NCI-H748 (cell line): ENCODE measurements at regions not wholly inside any gene's neighbourhood (a gene's known extent, or its start where the extent isn't known, plus 50 kb on each side); places are given as distances from the start of the nearest gene placed in this dataset.

Experiments
- DNase-seq: peaks from one replicate; lab custom pipeline; 2025; ENCODE audit not compliant: unreplicated experiment; lab: John Stamatoyannopoulos, UW

- peak; percentile 34 for DNase-seq
These were observed 260.8 kb upstream of the PSMD7 start for GRCh38 chr16:74035816-74036215.

GRCh38 chr16:74034862-74035261 is 261.8 kb upstream of the PSMD7 start:
- peak; percentile 43 for DNase-seq

- DNase-seq, result peak; percentile 4
These were observed 262.4 kb upstream of the PSMD7 start for GRCh38 chr16:74034200-74034599.

GRCh38 chr16:74033441-74033995 is 263.1 kb upstream of the PSMD7 start:
- DNase-seq, result peak; percentile 59

- no peak for DNase-seq
These were observed 265.1 kb upstream of the PSMD7 start for GRCh38 chr16:74031551-74031950.

- DNase-seq, result no peak
These were observed 266.5 kb upstream of the PSMD7 start for GRCh38 chr16:74030000-74030706.

GRCh38 chr16:74029115-74029792 is 267.4 kb upstream of the PSMD7 start:
- peak; percentile 62 for DNase-seq

- no peak for DNase-seq
These were observed 270.0 kb upstream of the PSMD7 start for GRCh38 chr16:74026373-74027281.

GRCh38 chr16:74024953-74025352 is 271.7 kb upstream of the PSMD7 start:
- DNase-seq, result no peak

- no peak for DNase-seq
These were observed 276.4 kb upstream of the PSMD7 start for GRCh38 chr16:74020095-74020670.

GRCh38 chr16:74019612-74020011 is 277.0 kb upstream of the PSMD7 start:
- DNase-seq, result peak; percentile 36

GRCh38 chr16:74015953-74016352 is 280.7 kb upstream of the PSMD7 start:
- no peak for DNase-seq

GRCh38 chr16:73998707-73999106 is 297.9 kb upstream of the PSMD7 start:
- no peak for DNase-seq

- DNase-seq, result no peak
These were observed 298.6 kb upstream of the PSMD7 start for GRCh38 chr16:73997971-73998370.

- DNase-seq, result no peak
These were observed 299.3 kb upstream of the PSMD7 start for GRCh38 chr16:73997340-73997711.

- DNase-seq, result peak; percentile 69
These were observed 299.8 kb upstream of the PSMD7 start for GRCh38 chr16:73996624-73997339.

- DNase-seq, result no peak
These were observed 302.7 kb upstream of the PSMD7 start for GRCh38 chr16:73993878-73994277.

GRCh38 chr16:73978407-73978784 is 318.2 kb upstream of the PSMD7 start:
- no peak for DNase-seq

GRCh38 chr16:73976644-73977043 is 320.0 kb upstream of the PSMD7 start:
- DNase-seq, result no peak

GRCh38 chr16:73973174-73973573 is 323.4 kb upstream of the PSMD7 start:
- no peak for DNase-seq
